HG02571 (cell line): ENCODE measurements at regions not wholly inside any gene's neighbourhood (a gene's known extent, or its start where the extent isn't known, plus 50 kb on each side); places are given as distances from the start of the nearest gene placed in this dataset.
"Not testable (repeated sequence)": the region's sequence is repeated elsewhere in the genome, so short reads cannot be mapped to it uniquely, and the experiment has no call there.

Source experiments
- ATAC-seq: cut with Tn5 transposase; IDR thresholded peaks from one replicate; pipeline ENCODE4 v1.9.1; 2021; ENCODE audit warnings: mild to moderate bottlenecking, moderate library complexity; ENCODE audit not compliant: unreplicated experiment

GRCh38 chr18:41899535-41899934 is 55.5 kb upstream of the PIK3C3 start:
- ATAC-seq, result no peak

- ATAC-seq, result no peak
These were observed 61.6 kb upstream of the PIK3C3 start for GRCh38 chr18:41893432-41893831.

- no peak for ATAC-seq
These were observed 67.9 kb upstream of the PIK3C3 start for GRCh38 chr18:41887100-41887499.

GRCh38 chr18:41886126-41886807 is 68.8 kb upstream of the PIK3C3 start:
- no peak for ATAC-seq

GRCh38 chr18:41881285-41881684 is 73.7 kb upstream of the PIK3C3 start:
- no peak for ATAC-seq

GRCh38 chr18:41879256-41879655 is 75.8 kb upstream of the PIK3C3 start:
- no peak for ATAC-seq

- ATAC-seq, result no peak
These were observed 79.8 kb upstream of the PIK3C3 start for GRCh38 chr18:41875094-41875780.

GRCh38 chr18:41873730-41874129 is 81.3 kb upstream of the PIK3C3 start:
- ATAC-seq, result no peak

GRCh38 chr18:41872206-41872605 is 82.8 kb upstream of the PIK3C3 start:
- no peak for ATAC-seq

GRCh38 chr18:41871229-41872000 is 83.6 kb upstream of the PIK3C3 start:
- ATAC-seq, result no peak

GRCh38 chr18:41870817-41871216 is 84.2 kb upstream of the PIK3C3 start:
- no peak for ATAC-seq

GRCh38 chr18:41870191-41870590 is 84.8 kb upstream of the PIK3C3 start:
- no peak for ATAC-seq

- ATAC-seq, result not testable (repeated sequence)
These were observed 89.2 kb upstream of the PIK3C3 start for GRCh38 chr18:41865796-41866195.

GRCh38 chr18:41864216-41864615 is 90.8 kb upstream of the PIK3C3 start:
- no peak for ATAC-seq

GRCh38 chr18:41862921-41863320 is 92.1 kb upstream of the PIK3C3 start:
- ATAC-seq, result no peak

GRCh38 chr18:41860987-41861386 is 94.0 kb upstream of the PIK3C3 start:
- no peak for ATAC-seq

GRCh38 chr18:41858761-41859555 is 96.1 kb upstream of the PIK3C3 start:
- no peak for ATAC-seq

- no peak for ATAC-seq
These were observed 101.8 kb upstream of the PIK3C3 start for GRCh38 chr18:41853280-41853679.

- ATAC-seq, result no peak
These were observed 104.3 kb upstream of the PIK3C3 start for GRCh38 chr18:41850781-41851180.

GRCh38 chr18:41849632-41850031 is 105.4 kb upstream of the PIK3C3 start:
- no peak for ATAC-seq

- no peak for ATAC-seq
These were observed 109.5 kb upstream of the PIK3C3 start for GRCh38 chr18:41845563-41845962.
